ENCODE measurements at regions not wholly inside any gene's neighbourhood (a gene's known extent, or its start where the extent isn't known, plus 50 kb on each side); places are given as distances from the start of the nearest gene placed in this dataset.

- no peak overlapping the region for H3K4me3 ChIP-seq (ENCODE audit: extremely low read depth in 1 of 4, insufficient read depth in 2 of 4, low read depth in 3 of 4, low read length in 4 of 4)
- no peak overlapping the region for H3K27ac ChIP-seq (ENCODE audit: low read depth, low read length)
- no peak overlapping the region for H3K4ac ChIP-seq (replicated peaks; ENCODE audit: insufficient read length, low read depth, low read length)
- no peaks in the 10 kb centered on the region for H3K79me1 ChIP-seq (ENCODE audit: low read depth, low read length)
- H2BK15ac ChIP-seq (ENCODE audit: low read length) = no peak overlapping the region
- no peak overlapping the region for H2BK120ac ChIP-seq (replicated peaks; ENCODE audit: low read depth, low read length)
- no peak overlapping the region for H4K8ac ChIP-seq (ENCODE audit: extremely low read depth, insufficient read depth, low read length)
- H2BK5ac ChIP-seq (ENCODE audit: low read depth, low read length) = no peak overlapping the region
- no peaks in the 10 kb centered on the region for H3K27me3 ChIP-seq (replicated peaks in 1 of 4; ENCODE audit: control insufficient read depth in 3 of 4, extremely low read depth in 1 of 4, insufficient read depth in 3 of 4, low read length in 3 of 4)
- no peak for FAIRE-seq
- peaks cover 3 to 4% of the 10 kb centered on the region in 2 experiments; a peak in 1 of 4 replicates for H3K9me3 ChIP-seq (ENCODE audit: insufficient read depth in 2 of 2, low read depth in 1 of 2, low read length in 1 of 2)
- TF ChIP-seq TBP (IDR thresholded peaks at IDR 0.05; ENCODE audit: low read depth, low read length) (no peak), CHD1 (IDR thresholded peaks at IDR 0.05; ENCODE audit: low read depth, low read length) (no peak), BRCA1 (IDR thresholded peaks at IDR 0.05; ENCODE audit: low read depth, low read length) (no peak)
- no peaks in the 10 kb centered on the region for H4K20me1 ChIP-seq (replicated peaks in 1 of 2; ENCODE audit: control insufficient read depth in 1 of 2, insufficient read depth in 2 of 2, low read length in 2 of 2)
- H3K23ac ChIP-seq (ENCODE audit: insufficient read length) = no peak overlapping the region
- H2BK20ac ChIP-seq (ENCODE audit: low read length) = no peak overlapping the region
- H4K5ac ChIP-seq (ENCODE audit: insufficient read length, low read depth, low read length) = no peak overlapping the region
- H4K91ac ChIP-seq (replicated peaks; ENCODE audit: insufficient read length, low read length) = no peak overlapping the region
- H3K79me2 ChIP-seq (ENCODE audit: control insufficient read depth in 1 of 2, insufficient read depth in 2 of 2, low read length in 2 of 2) = no peaks in the 10 kb centered on the region
- H3K56ac ChIP-seq (replicated peaks; ENCODE audit: insufficient read length, low read depth, low read length) = no peak overlapping the region
- no peaks in the 10 kb centered on the region for H3K4me1 ChIP-seq (replicated peaks in 1 of 4; ENCODE audit: control insufficient read depth in 3 of 4, insufficient read depth in 4 of 4, low read length in 3 of 4)
- no peak overlapping the region for H3K18ac ChIP-seq (ENCODE audit: extremely low read depth, low read length)
- H3K9ac ChIP-seq (replicated peaks in 1 of 4; ENCODE audit: extremely low read depth in 1 of 4, low read depth in 3 of 4, low read length in 3 of 4) = no peak overlapping the region
- H3K36me3 ChIP-seq (ENCODE audit: control insufficient read depth in 2 of 4, insufficient read depth in 4 of 4, low read length in 3 of 4) = no peaks in the 10 kb centered on the region
- WGBS, 2 experiments (ENCODE audit: extremely low coverage in 1 of 2, insufficient coverage in 1 of 2, insufficient read length in 1 of 2, insufficient replicate concordance in 2 of 2, low coverage in 1 of 2, low lambda C conversion rate in 2 of 2, missing lambda C conversion rate in 1 of 2) = 91% methylated on average over 3 of the region's 3 CpGs; no CpG with 5 or more reads in 1 of the 2 experiments
- DNase-seq (ENCODE audit: low read depth in 1 of 2, low spot score in 2 of 2) = no peak
- CTCF ChIA-PET (ENCODE audit: partially characterized antibody) = interaction anchor here (0.6 to 5.9 kb wide), 8 partner anchors 18 to 564 kb away, joined by 3 to 62 read pairs (median 4); no protein-coding TSS in a partner anchor
- no peak overlapping the region for H3K14ac ChIP-seq (ENCODE audit: insufficient read length)
- POLR2A ChIA-PET (ENCODE audit: partially characterized antibody) = no interaction called here
- H2BK12ac ChIP-seq (ENCODE audit: low read depth, low read length) = no peak overlapping the region
- H2AFZ ChIP-seq (ENCODE audit: low read length) = peak overlapping the region; percentile 21; the same call in 1 of the 2 replicates
- H3K23me2 ChIP-seq (ENCODE audit: low read depth, low read length) = no peaks in the 10 kb centered on the region
- no peak overlapping the region for H2AK5ac ChIP-seq (ENCODE audit: low read depth, low read length)
- no peak overlapping the region for H3K4me2 ChIP-seq (ENCODE audit: insufficient read depth in 1 of 2, low read depth in 2 of 2, low read length in 2 of 2)
These were observed 55.1 kb upstream of the CLDN10 start for GRCh38 chr13:95497381-95497807.

All from H1 (cell line).